ENCODE measurements at regions not wholly inside any gene's neighbourhood (a gene's known extent, or its start where the extent isn't known, plus 50 kb on each side); places are given as distances from the start of the nearest gene placed in this dataset.

DNA sequence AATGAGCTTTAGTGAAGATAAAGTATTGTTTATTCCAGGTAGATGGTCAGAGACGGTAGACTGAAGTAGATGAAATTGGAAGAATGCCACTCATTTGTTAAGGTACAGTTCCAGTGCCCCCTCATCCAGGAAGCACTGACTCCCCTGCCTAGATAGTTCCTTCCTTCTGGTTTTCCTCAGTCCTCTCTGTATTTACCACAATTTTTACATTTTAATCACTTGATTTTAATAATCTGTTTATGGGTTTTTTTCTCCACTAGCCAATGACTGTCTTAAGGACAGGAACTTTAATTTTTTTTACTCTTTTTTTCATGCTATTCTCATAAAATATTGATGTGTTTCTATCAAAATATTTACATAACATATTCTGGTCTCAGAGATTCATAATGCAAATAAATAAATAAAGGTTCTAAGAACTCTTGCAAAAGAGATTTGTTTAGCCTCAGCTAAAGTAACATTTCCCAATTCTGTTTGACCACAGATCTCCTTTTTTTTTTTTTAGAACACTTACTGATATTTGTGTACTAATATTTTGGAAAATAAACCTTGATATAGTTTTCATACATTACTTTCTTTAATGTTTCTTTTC, 651.6 kb downstream of the PLPP3 start:
- H3K27ac ChIP-seq (ENCODE audit: low read length), result no peak overlapping the region
- no peaks in the 10 kb centered on the region for H4K20me1 ChIP-seq (ENCODE audit: insufficient read depth, low read length)
- H3K27me3 ChIP-seq (ENCODE audit: low read depth, low read length), result no peaks in the 10 kb centered on the region
- TF ChIP-seq EZH2phosphoT487 (IDR thresholded peaks at IDR 0.05; ENCODE audit: low read depth), result no peak
- TF ChIP-seq, protein P1, sequence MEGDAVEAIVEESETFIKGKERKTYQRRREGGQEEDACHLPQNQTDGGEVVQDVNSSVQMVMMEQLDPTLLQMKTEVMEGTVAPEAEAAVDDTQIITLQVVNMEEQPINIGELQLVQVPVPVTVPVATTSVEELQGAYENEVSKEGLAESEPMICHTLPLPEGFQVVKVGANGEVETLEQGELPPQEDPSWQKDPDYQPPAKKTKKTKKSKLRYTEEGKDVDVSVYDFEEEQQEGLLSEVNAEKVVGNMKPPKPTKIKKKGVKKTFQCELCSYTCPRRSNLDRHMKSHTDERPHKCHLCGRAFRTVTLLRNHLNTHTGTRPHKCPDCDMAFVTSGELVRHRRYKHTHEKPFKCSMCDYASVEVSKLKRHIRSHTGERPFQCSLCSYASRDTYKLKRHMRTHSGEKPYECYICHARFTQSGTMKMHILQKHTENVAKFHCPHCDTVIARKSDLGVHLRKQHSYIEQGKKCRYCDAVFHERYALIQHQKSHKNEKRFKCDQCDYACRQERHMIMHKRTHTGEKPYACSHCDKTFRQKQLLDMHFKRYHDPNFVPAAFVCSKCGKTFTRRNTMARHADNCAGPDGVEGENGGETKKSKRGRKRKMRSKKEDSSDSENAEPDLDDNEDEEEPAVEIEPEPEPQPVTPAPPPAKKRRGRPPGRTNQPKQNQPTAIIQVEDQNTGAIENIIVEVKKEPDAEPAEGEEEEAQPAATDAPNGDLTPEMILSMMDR (IDR thresholded peaks at IDR 0.05; ENCODE audit: low read depth, low read length), result no peak
- no peak overlapping the region for H2AFZ ChIP-seq (ENCODE audit: low read depth, low read length)
- no peaks in the 10 kb centered on the region for H3K36me3 ChIP-seq (replicated peaks; ENCODE audit: low read depth, low read length)
- no peak overlapping the region for H3K9ac ChIP-seq (ENCODE audit: low read length)
- no peak overlapping the region for H3K4me2 ChIP-seq (ENCODE audit: low read length)
- no peaks in the 10 kb centered on the region for H3K79me2 ChIP-seq (ENCODE audit: low read length)
- no peaks in the 10 kb centered on the region for H3K4me1 ChIP-seq (ENCODE audit: low read length)
- no peaks in the 10 kb centered on the region for H3K9me3 ChIP-seq (ENCODE audit: insufficient read depth, low read length)
- H3K4me3 ChIP-seq (ENCODE audit: low read length), result no peak overlapping the region

DNA sequence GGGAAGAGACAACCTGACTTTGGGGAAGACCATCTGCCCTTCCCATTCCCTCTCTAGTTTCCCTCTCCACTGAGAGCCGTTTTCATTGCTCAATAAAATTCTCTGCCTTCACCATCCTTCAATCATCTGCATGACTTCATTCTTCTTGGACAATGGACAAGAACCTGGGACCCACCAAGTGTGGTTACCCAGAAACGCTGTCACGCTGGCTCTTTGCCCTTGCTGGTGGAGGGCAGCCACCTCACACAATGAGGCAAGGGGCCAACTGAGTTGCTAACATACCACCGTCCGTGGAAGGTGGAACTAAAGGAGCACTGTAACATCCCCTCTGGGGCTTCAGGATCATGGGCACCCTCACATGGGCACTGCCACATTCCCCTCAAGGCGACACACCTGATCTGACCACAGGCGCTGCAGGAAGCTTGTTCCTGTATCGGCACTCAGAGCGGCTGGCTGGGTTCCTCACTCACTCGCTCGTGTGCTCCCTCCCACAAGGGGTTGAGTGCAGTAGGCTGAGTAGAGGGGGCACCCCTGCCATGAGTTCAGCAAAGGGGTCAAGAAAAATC, 652.4 kb downstream of the PLPP3 start:
- no peaks in the 10 kb centered on the region for H4K20me1 ChIP-seq (ENCODE audit: insufficient read depth, low read length)
- H3K27me3 ChIP-seq (ENCODE audit: low read depth, low read length), result no peaks in the 10 kb centered on the region
- no peak overlapping the region for H3K9ac ChIP-seq (ENCODE audit: low read length)
- H3K4me3 ChIP-seq (ENCODE audit: low read length), result no peak overlapping the region
- no peak overlapping the region for H2AFZ ChIP-seq (ENCODE audit: low read depth, low read length)
- H3K4me1 ChIP-seq (ENCODE audit: low read length), result no peaks in the 10 kb centered on the region
- TF ChIP-seq, protein P1 (IDR thresholded peaks at IDR 0.05; ENCODE audit: low read depth, low read length), result no peak
- TF ChIP-seq EZH2phosphoT487 (IDR thresholded peaks at IDR 0.05; ENCODE audit: low read depth), result no peak
- no peaks in the 10 kb centered on the region for H3K36me3 ChIP-seq (replicated peaks; ENCODE audit: low read depth, low read length)
- H3K79me2 ChIP-seq (ENCODE audit: low read length), result no peaks in the 10 kb centered on the region
- no peak overlapping the region for H3K27ac ChIP-seq (ENCODE audit: low read length)
- no peak overlapping the region for H3K4me2 ChIP-seq (ENCODE audit: low read length)
- H3K9me3 ChIP-seq (ENCODE audit: insufficient read depth, low read length), result no peaks in the 10 kb centered on the region

DNA sequence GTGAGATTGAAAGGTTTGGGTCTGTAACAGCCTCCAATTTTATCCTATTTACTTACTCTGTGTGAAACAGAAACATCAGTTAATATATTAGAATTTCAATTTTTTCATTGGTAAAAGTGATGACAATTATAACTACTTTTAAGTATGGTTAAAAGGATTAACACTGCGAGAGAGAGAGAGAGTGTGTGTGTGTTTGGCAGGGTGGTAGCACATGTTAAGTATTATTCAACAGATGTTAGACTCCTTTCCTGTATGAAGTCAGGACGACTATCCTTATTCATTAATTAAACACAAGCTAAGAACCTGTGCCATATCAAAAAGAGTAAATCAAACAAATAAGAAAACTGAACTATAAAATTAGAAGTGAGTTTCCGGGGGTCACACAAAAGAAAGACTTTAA, 662.5 kb downstream of the PLPP3 start:
- H3K79me2 ChIP-seq (ENCODE audit: low read length), result no peaks in the 10 kb centered on the region
- no peaks in the 10 kb centered on the region for H3K4me1 ChIP-seq (ENCODE audit: low read length)
- no peaks in the 10 kb centered on the region for H3K36me3 ChIP-seq (replicated peaks; ENCODE audit: low read depth, low read length)
- TF ChIP-seq, protein P1 (IDR thresholded peaks at IDR 0.05; ENCODE audit: low read depth, low read length), result no peak
- no peak for TF ChIP-seq EZH2phosphoT487 (IDR thresholded peaks at IDR 0.05; ENCODE audit: low read depth)
- H3K27me3 ChIP-seq (ENCODE audit: low read depth, low read length), result no peaks in the 10 kb centered on the region
- H3K4me3 ChIP-seq (ENCODE audit: low read length), result no peak overlapping the region
- no peak overlapping the region for H2AFZ ChIP-seq (ENCODE audit: low read depth, low read length)
- H3K27ac ChIP-seq (ENCODE audit: low read length), result no peak overlapping the region
- H3K4me2 ChIP-seq (ENCODE audit: low read length), result no peak overlapping the region
- H3K9me3 ChIP-seq (ENCODE audit: insufficient read depth, low read length), result no peaks in the 10 kb centered on the region
- no peak overlapping the region for H3K9ac ChIP-seq (ENCODE audit: low read length)
- H4K20me1 ChIP-seq (ENCODE audit: insufficient read depth, low read length), result no peaks in the 10 kb centered on the region

DNA sequence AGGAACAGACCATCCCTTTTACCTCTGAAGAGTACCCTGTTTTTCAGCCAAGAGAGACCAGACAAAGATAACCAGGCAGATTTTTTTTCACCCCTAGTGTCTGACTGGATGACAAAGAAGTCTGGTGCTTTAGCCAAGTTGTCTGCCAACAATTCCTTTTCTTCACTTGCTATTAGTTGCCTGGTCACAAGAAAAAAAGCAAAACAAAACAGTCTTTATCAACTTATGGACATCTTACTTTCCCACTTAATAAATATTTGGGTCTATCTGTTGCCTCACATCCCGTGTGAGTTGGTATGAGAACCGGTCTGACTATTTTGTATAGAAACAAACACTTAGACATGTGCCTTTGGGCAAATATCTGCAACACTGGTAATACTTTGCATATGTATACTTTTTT, 662.9 kb downstream of the PLPP3 start:
- Histone ChIP-seq H2AFZ (ENCODE audit: low read depth, low read length) (no peak overlapping the region), H3K9ac (ENCODE audit: low read length) (no peak overlapping the region), H3K27ac (ENCODE audit: low read length) (no peak overlapping the region), H3K4me3 (ENCODE audit: low read length) (no peak overlapping the region), H3K79me2 (ENCODE audit: low read length) (no peaks in the 10 kb centered on the region), H3K36me3 (replicated peaks; ENCODE audit: low read depth, low read length) (no peaks in the 10 kb centered on the region), H4K20me1 (ENCODE audit: insufficient read depth, low read length) (no peaks in the 10 kb centered on the region), H3K4me1 (ENCODE audit: low read length) (no peaks in the 10 kb centered on the region), H3K4me2 (ENCODE audit: low read length) (no peak overlapping the region), H3K27me3 (ENCODE audit: low read depth, low read length) (no peaks in the 10 kb centered on the region), H3K9me3 (ENCODE audit: insufficient read depth, low read length) (no peaks in the 10 kb centered on the region)
- no peak for TF ChIP-seq EZH2phosphoT487 (IDR thresholded peaks at IDR 0.05; ENCODE audit: low read depth)
- TF ChIP-seq, protein P1 (IDR thresholded peaks at IDR 0.05; ENCODE audit: low read depth, low read length), result no peak

Measured in OCI-LY3 (cell line).